HFFc6 (cell line): ENCODE measurements at regions not wholly inside any gene's neighbourhood (a gene's known extent, or its start where the extent isn't known, plus 50 kb on each side); places are given as distances from the start of the nearest gene placed in this dataset.

ENCODE experiments used
- DNase-seq: peaks from one replicate; pipeline ENCODE4 v3.0.0-alpha.2; 2018
- H3K27ac Mint-ChIP-seq: 2 replicates; pipeline ENCODE4 v1.8.0; 2020; ENCODE audit warnings: mild to moderate bottlenecking, mixed read lengths
- H3K27me3 Mint-ChIP-seq: 2 replicates; pipeline ENCODE4 v1.8.0; 2021; ENCODE audit warnings: mild to moderate bottlenecking, moderate library complexity, mixed read lengths; ENCODE audit not compliant: insufficient read depth
- H3K36me3 Mint-ChIP-seq: 2 replicates; pipeline ENCODE4 v1.8.0; 2021; ENCODE audit warnings: low read depth, mixed read lengths
- H3K4me1 Mint-ChIP-seq: 2 replicates; pipeline ENCODE4 v1.8.0; 2020; ENCODE audit warnings: low read depth, mixed read lengths
- H3K4me3 Mint-ChIP-seq: 2 replicates; pipeline ENCODE4 v1.8.0; 2020; ENCODE audit warnings: mild to moderate bottlenecking, moderate library complexity, mixed read lengths
- H3K9me3 Mint-ChIP-seq: 2 replicates; pipeline ENCODE4 v1.8.0; 2020; ENCODE audit warnings: mild to moderate bottlenecking, mixed read lengths
- TF ChIP-seq, protein P1 (sequence below): fragments of 200-600 bp; sonication (generic); IDR thresholded peaks from 2 replicates; pipeline ENCODE4 v1.5.0; 2021; ENCODE audit warnings: antibody characterized with exemption, mild to moderate bottlenecking

DNA sequence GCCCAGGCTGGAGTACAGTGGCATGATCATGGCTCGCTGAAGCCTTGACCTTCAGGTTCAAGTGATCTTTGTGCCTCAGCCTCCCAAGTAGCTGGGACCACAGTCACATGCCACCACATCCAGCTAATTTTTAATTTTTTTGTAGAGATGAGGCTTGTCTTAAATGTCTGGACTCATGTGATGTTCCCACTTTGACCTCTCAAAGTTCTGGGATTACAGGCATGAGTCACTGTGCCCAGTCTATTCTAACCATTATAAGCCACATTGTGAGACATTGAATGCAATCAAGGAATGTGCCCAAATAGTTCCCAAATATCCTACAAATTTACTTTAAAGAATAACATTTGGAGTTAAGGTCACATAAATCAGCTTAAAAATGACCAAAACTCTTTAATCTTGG is 130.7 kb upstream of the ARID2 start:
- H3K4me3 Mint-ChIP-seq, result no peak overlapping the region
- TF ChIP-seq, protein P1, sequence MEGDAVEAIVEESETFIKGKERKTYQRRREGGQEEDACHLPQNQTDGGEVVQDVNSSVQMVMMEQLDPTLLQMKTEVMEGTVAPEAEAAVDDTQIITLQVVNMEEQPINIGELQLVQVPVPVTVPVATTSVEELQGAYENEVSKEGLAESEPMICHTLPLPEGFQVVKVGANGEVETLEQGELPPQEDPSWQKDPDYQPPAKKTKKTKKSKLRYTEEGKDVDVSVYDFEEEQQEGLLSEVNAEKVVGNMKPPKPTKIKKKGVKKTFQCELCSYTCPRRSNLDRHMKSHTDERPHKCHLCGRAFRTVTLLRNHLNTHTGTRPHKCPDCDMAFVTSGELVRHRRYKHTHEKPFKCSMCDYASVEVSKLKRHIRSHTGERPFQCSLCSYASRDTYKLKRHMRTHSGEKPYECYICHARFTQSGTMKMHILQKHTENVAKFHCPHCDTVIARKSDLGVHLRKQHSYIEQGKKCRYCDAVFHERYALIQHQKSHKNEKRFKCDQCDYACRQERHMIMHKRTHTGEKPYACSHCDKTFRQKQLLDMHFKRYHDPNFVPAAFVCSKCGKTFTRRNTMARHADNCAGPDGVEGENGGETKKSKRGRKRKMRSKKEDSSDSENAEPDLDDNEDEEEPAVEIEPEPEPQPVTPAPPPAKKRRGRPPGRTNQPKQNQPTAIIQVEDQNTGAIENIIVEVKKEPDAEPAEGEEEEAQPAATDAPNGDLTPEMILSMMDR, result no peak
- H3K27ac Mint-ChIP-seq, result no peak overlapping the region
- no peak for DNase-seq
- H3K9me3 Mint-ChIP-seq, result no peaks in the 10 kb centered on the region
- no peaks in the 10 kb centered on the region for H3K36me3 Mint-ChIP-seq
- H3K27me3 Mint-ChIP-seq, result peaks cover 12% of the 10 kb centered on the region
- H3K4me1 Mint-ChIP-seq, result no peaks in the 10 kb centered on the region

DNA sequence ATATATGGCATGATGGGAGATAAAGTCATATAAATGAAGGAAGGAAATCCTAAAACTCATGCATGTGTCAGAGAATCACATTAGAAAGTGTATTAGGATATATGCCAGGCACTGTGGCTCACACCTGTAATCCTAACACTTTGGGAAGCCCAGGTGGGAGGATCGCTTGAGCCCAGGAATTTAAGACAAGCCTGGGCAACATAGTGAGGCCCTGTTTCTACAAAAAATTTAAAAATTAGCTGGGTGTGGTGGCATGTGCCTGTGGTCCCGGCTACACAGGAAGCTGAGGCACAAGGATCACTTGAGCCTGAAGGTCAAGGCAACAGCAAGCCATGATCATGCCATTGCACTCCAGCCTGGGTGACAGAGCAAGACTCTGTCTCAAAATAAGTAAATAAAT is 130.3 kb upstream of the ARID2 start:
- H3K36me3 Mint-ChIP-seq, result no peaks in the 10 kb centered on the region
- H3K27ac Mint-ChIP-seq, result no peak overlapping the region
- H3K4me1 Mint-ChIP-seq, result no peaks in the 10 kb centered on the region
- no peaks in the 10 kb centered on the region for H3K9me3 Mint-ChIP-seq
- H3K27me3 Mint-ChIP-seq, result peaks cover 12% of the 10 kb centered on the region
- DNase-seq, result no peak
- H3K4me3 Mint-ChIP-seq, result no peak overlapping the region
- TF ChIP-seq, protein P1, result no peak

DNA sequence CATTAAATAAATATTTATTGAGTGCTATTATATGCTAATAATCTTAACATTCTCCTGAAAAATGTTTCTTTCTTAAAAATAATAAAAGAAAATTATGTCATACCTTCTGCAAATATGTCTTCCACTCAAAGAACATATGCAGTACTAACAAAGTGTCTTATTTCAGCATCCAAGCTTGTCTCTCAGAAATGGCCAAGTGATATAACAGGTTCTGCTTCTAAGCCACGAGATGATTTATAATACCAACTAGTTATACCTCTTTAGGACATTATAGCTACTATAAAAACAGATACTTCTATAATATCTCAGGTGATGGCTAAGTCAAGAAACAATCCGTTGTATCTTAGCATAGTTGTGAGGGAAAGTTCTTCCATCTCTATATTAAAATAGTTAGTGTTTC is 128.1 kb upstream of the ARID2 start:
- DNase-seq, result no peak
- no peaks in the 10 kb centered on the region for H3K4me1 Mint-ChIP-seq
- H3K27ac Mint-ChIP-seq, result no peak overlapping the region
- peaks cover 12% of the 10 kb centered on the region for H3K36me3 Mint-ChIP-seq
- peaks cover 10% of the 10 kb centered on the region; the same call in 1 of the 2 replicates for H3K27me3 Mint-ChIP-seq
- TF ChIP-seq, protein P1, result no peak
- H3K9me3 Mint-ChIP-seq, result peaks cover 10% of the 10 kb centered on the region
- H3K4me3 Mint-ChIP-seq, result no peak overlapping the region

DNA sequence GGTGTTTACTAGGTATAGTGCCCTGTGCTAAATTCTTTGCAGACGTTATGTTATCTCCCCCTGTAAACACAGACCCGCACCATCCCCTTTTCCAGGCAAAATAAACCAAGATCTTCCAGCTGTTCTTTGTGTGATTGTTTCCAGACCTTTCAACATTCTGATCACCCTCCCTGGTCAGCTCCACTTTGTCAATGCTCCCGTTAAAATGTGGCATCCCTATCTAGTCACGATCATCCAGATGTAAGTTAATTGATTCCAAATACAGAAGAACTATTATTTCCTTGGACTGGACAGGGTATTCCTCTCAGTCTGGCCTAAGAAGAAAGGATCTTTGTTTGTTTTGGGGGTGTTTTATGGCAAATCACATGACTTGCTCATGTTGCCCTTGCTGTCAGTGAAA is 127.6 kb upstream of the ARID2 start:
- peaks cover 10% of the 10 kb centered on the region; the same call in 1 of the 2 replicates for H3K27me3 Mint-ChIP-seq
- peaks cover 10% of the 10 kb centered on the region for H3K9me3 Mint-ChIP-seq
- H3K27ac Mint-ChIP-seq, result no peak overlapping the region
- no peaks in the 10 kb centered on the region for H3K4me1 Mint-ChIP-seq
- H3K36me3 Mint-ChIP-seq, result peaks cover 12% of the 10 kb centered on the region
- no peak for DNase-seq
- no peak overlapping the region for H3K4me3 Mint-ChIP-seq
- TF ChIP-seq, protein P1, result no peak

DNA sequence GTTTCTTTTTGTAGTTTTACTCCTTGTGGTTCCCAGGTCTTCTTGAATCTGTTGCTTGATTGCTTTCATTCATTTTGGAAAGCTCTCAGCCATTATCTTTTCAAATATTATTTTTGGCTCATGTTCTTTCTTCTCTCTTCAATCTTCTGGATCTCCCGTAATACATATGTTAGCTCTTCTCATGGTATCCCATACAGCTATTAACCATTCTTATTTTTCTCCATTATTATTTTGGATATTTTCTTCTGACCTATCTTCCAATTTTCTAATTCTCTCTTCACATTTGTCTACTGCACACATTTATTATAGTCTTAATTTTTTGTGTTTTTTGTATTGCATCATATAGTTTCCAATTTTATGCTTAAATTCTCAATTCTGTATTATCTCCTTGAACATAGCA is 123.9 kb upstream of the ARID2 start:
- Mint-ChIP-seq H3K27me3 (peaks cover 5% of the 10 kb centered on the region), H3K4me1 (no peaks in the 10 kb centered on the region), H3K36me3 (peaks cover 12% of the 10 kb centered on the region), H3K9me3 (peaks cover 10% of the 10 kb centered on the region), H3K27ac (no peak overlapping the region), H3K4me3 (no peak overlapping the region)
- TF ChIP-seq, protein P1, result no peak
- no peak for DNase-seq

DNA sequence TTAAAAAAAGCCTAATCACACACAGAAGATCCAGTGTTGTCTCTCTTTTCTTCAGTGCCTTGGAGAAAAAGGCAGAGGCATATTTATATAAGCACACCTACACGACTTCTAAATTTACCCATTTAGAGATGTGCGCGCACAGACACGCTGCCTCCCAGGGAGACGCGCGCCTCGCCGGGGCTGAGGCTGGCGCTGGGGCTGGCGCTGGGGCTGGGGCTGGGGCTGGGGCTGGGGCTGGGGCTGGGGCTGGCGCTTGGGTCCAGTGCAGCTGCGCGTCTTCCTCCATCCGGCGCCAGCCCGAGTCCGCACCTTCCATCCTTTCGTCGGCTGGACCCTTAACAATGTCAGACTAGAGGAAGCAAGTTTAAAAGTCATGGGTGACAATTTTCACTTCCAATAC is 118.4 kb upstream of the ARID2 start:
- H3K36me3 Mint-ChIP-seq, result no peaks in the 10 kb centered on the region
- H3K27ac Mint-ChIP-seq, result no peak overlapping the region
- TF ChIP-seq, protein P1, result no peak
- H3K27me3 Mint-ChIP-seq, result no peaks in the 10 kb centered on the region; the same call in 1 of the 2 replicates
- H3K9me3 Mint-ChIP-seq, result no peaks in the 10 kb centered on the region
- H3K4me3 Mint-ChIP-seq, result no peak overlapping the region
- peaks cover 44% of the 10 kb centered on the region for H3K4me1 Mint-ChIP-seq
- DNase-seq, result no peak
